OCI-LY3 (cell line): ENCODE measurements at regions not wholly inside any gene's neighbourhood (a gene's known extent, or its start where the extent isn't known, plus 50 kb on each side); places are given as distances from the start of the nearest gene placed in this dataset.

Source experiments
- H2AFZ ChIP-seq: fragments of 200-600, 300-600 bp; shearing (Covaris generic); 2 replicates; pipeline ENCODE4 v1.6.0; 2014; ENCODE audit warnings: antibody characterized with exemption, low read depth, low read length
- H3K27ac ChIP-seq: fragments of 200-600, 300-600 bp; sonication (generic); 2 replicates; pipeline ENCODE4 v1.5.1; 2014; ENCODE audit warnings: mild to moderate bottlenecking, low read length, moderate library complexity, mixed read lengths
- H3K27me3 ChIP-seq: fragments of 200-600, 300-600 bp; sonication (generic); 2 replicates; pipeline ENCODE4 v1.6.1; 2014; ENCODE audit warnings: low read depth, low read length, mixed read lengths
- H3K36me3 ChIP-seq: fragments of 200-600, 300-600 bp; sonication (generic); replicated peaks from 2 replicates; pipeline ENCODE3; 2014; ENCODE audit warnings: low read depth, low read length, mixed read lengths
- H3K4me1 ChIP-seq: fragments of 300-600, 200-600 bp; sonication (generic); 2 replicates; pipeline ENCODE4 v1.6.1; 2014; ENCODE audit warnings: low read length, mixed read lengths
- H3K4me2 ChIP-seq: fragments of 200-600, 300-600 bp; sonication (generic); 2 replicates; pipeline ENCODE4 v1.6.1; 2014; ENCODE audit warnings: low read length, mixed read lengths
- H3K4me3 ChIP-seq: fragments of 300-600, 200-600 bp; sonication (generic); 2 replicates; pipeline ENCODE4 v1.5.1; 2014; ENCODE audit warnings: antibody characterized with exemption, mild to moderate bottlenecking, low read length, moderate library complexity
- H3K79me2 ChIP-seq: fragments of 300-600, 200-600 bp; shearing (Covaris generic); 2 replicates; pipeline ENCODE4 v1.6.1; 2014; ENCODE audit warnings: mild to moderate bottlenecking, low read length, mixed read lengths
- H3K9ac ChIP-seq: fragments of 300-600, 200-600 bp; shearing (Covaris generic); 2 replicates; pipeline ENCODE4 v1.6.0; 2014; ENCODE audit warnings: mild to moderate bottlenecking, low read length, moderate library complexity
- H3K9me3 ChIP-seq: fragments of 200-600, 300-600 bp; shearing (Covaris generic); 2 replicates; pipeline ENCODE4 v1.6.1; 2014; ENCODE audit warnings: low read length, mixed read lengths; ENCODE audit not compliant: insufficient read depth
- H4K20me1 ChIP-seq: fragments of 200-600, 300-600 bp; sonication (generic); 2 replicates; pipeline ENCODE4 v1.6.1; 2016; ENCODE audit warnings: low read length, mixed read lengths; ENCODE audit not compliant: insufficient read depth
- EZH2phosphoT487 ChIP-seq: fragments of 200-600 bp; shearing (Covaris generic); IDR thresholded peaks from 2 replicates; pipeline ENCODE4 v1.6.1; 2018; ENCODE audit warnings: antibody characterized with exemption, mixed run types, low read depth
- TF ChIP-seq, protein P1 (sequence below): fragments of 200-600, 300-600 bp; sonication (generic); IDR thresholded peaks from 2 replicates; pipeline ENCODE4 v1.5.1; 2014; ENCODE audit warnings: antibody characterized with exemption, low read length, low read depth

DNA sequence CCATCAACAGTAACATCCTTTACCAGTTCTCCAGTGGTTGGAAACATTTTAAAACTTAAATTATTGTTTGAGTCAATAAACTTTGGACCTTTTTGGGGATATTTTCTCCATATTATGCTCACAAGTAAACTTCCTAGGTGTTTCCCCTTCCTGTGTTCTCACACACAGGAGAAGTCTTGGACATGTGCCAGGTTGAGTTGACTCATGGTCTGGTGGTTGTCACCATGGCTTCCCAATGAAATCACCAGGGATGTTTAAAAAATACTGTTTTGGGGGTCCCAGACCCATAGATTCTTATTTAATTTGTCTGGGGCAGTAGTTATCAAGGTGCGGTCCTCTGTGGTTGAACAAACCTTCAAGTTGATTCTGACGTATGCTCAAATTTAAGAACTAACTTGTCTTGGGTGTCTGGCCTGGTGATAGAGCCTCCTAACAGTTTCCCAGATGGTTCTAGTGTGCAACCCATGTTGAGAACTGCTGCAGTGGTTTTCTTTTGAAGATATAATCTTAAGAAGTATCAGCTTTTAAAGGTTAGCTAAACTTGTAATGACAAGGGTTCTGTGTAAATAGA lies 291.8 kb downstream of the EDEM1 start:
- Histone ChIP-seq H3K4me3 (no peak overlapping the region), H3K4me2 (no peak overlapping the region), H3K9ac (no peak overlapping the region), H3K4me1 (no peaks in the 10 kb centered on the region), H4K20me1 (no peaks in the 10 kb centered on the region), H3K79me2 (no peaks in the 10 kb centered on the region), H3K9me3 (no peaks in the 10 kb centered on the region), H3K27me3 (peaks cover 13% of the 10 kb centered on the region), H3K36me3 (no peaks in the 10 kb centered on the region), H2AFZ (no peak overlapping the region), H3K27ac (no peak overlapping the region)
- TF ChIP-seq, protein P1, sequence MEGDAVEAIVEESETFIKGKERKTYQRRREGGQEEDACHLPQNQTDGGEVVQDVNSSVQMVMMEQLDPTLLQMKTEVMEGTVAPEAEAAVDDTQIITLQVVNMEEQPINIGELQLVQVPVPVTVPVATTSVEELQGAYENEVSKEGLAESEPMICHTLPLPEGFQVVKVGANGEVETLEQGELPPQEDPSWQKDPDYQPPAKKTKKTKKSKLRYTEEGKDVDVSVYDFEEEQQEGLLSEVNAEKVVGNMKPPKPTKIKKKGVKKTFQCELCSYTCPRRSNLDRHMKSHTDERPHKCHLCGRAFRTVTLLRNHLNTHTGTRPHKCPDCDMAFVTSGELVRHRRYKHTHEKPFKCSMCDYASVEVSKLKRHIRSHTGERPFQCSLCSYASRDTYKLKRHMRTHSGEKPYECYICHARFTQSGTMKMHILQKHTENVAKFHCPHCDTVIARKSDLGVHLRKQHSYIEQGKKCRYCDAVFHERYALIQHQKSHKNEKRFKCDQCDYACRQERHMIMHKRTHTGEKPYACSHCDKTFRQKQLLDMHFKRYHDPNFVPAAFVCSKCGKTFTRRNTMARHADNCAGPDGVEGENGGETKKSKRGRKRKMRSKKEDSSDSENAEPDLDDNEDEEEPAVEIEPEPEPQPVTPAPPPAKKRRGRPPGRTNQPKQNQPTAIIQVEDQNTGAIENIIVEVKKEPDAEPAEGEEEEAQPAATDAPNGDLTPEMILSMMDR: no peak
- TF ChIP-seq EZH2phosphoT487: no peak

DNA sequence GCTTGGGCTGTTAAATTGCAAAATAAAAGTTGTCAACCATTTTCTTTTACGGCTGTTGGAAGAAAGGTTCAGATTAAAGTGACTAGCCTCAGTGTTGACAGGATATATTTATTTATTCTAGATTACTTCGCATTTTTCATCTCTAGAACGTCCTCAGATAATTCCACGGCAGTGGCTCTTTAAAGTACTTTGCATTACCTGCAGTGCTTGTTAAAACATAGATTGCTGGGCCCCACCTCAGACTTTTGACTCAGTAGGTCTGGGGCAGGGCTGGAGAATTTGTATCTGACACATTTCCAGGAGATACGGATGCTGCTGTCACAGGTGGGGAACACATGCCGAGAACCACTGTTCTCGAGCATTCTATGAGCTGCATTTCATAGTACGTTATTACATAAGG lies 292.7 kb downstream of the EDEM1 start:
- no peak overlapping the region for H3K4me2 ChIP-seq
- no peaks in the 10 kb centered on the region for H3K79me2 ChIP-seq
- H2AFZ ChIP-seq: no peak overlapping the region
- no peak overlapping the region for H3K4me3 ChIP-seq
- no peaks in the 10 kb centered on the region for H4K20me1 ChIP-seq
- H3K4me1 ChIP-seq: no peaks in the 10 kb centered on the region
- no peak overlapping the region for H3K27ac ChIP-seq
- TF ChIP-seq, protein P1: no peak
- no peak for TF ChIP-seq EZH2phosphoT487
- peaks cover 7% of the 10 kb centered on the region for H3K27me3 ChIP-seq
- H3K9me3 ChIP-seq: no peaks in the 10 kb centered on the region
- no peak overlapping the region for H3K9ac ChIP-seq
- no peaks in the 10 kb centered on the region for H3K36me3 ChIP-seq

DNA sequence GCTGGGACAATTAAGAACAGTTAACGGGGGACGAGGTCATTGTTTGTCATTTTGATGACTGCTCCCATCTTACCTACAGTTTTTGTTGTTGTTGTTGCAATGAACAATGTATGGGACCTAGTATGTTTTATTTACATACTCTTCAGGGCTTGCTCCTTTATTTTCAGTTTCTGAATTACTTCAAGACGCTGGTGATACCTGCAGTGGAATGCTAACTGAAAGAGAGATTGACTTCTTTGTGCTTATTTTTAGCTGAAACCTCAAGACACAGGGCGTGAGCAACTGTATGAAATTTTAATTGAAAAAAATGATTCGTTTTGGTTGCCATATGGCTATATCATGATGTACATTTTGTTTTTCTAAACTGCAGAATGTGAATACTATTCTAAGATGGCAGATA lies 297.9 kb downstream of the EDEM1 start:
- H3K4me1 ChIP-seq: peaks cover 14% of the 10 kb centered on the region
- H2AFZ ChIP-seq: no peak overlapping the region
- no peak overlapping the region for H3K27ac ChIP-seq
- H3K27me3 ChIP-seq: peaks cover 29% of the 10 kb centered on the region
- H3K9me3 ChIP-seq: no peaks in the 10 kb centered on the region
- H3K36me3 ChIP-seq: no peaks in the 10 kb centered on the region
- no peak overlapping the region for H3K4me2 ChIP-seq
- H3K4me3 ChIP-seq: no peak overlapping the region
- no peak for TF ChIP-seq EZH2phosphoT487
- TF ChIP-seq, protein P1: no peak
- no peaks in the 10 kb centered on the region for H4K20me1 ChIP-seq
- H3K79me2 ChIP-seq: no peaks in the 10 kb centered on the region
- H3K9ac ChIP-seq: no peak overlapping the region

DNA sequence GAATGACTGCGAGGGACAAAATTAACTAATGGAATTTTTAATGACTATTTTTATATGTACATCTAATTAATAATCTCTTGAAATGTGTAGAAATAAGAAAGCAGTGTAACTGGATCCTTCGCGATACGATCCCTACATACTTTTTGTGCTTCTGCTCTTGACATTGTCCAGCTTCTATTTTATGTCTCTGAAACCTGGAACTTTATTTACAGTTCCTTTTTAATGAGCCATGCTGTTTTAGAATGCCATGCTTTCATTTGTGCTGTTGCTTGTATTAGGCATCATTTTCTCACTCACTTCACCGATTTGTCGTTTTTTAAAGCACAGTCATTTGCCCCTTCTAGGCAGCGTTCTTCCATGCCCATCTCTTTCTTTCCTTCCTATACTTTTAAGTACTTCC lies 301.3 kb downstream of the EDEM1 start:
- H3K27me3 ChIP-seq: peaks cover 56% of the 10 kb centered on the region
- H3K79me2 ChIP-seq: no peaks in the 10 kb centered on the region
- no peaks in the 10 kb centered on the region for H3K9me3 ChIP-seq
- no peak overlapping the region for H3K27ac ChIP-seq
- no peak overlapping the region for H3K9ac ChIP-seq
- no peak overlapping the region for H3K4me2 ChIP-seq
- peaks cover 14% of the 10 kb centered on the region for H3K4me1 ChIP-seq
- no peak for TF ChIP-seq EZH2phosphoT487
- TF ChIP-seq, protein P1: no peak
- no peaks in the 10 kb centered on the region for H4K20me1 ChIP-seq
- no peak overlapping the region for H2AFZ ChIP-seq
- no peaks in the 10 kb centered on the region for H3K36me3 ChIP-seq
- no peak overlapping the region for H3K4me3 ChIP-seq
